ENCODE measurements at regions not wholly inside any gene's neighbourhood (a gene's known extent, or its start where the extent isn't known, plus 50 kb on each side); places are given as distances from the start of the nearest gene placed in this dataset.
"Not testable (repeated sequence)": the region's sequence is repeated elsewhere in the genome, so short reads cannot be mapped to it uniquely, and the experiment has no call there.

GRCh38 chr9:66261576-66261975 lies 524.6 kb downstream of the FOXD4L4 start:
- TF ChIP-seq CTCF, EP300 (IDR thresholded peaks at IDR 0.05): not testable (repeated sequence)
